Keratinocyte (primary cell): ENCODE measurements at regions not wholly inside any gene's neighbourhood (a gene's known extent, or its start where the extent isn't known, plus 50 kb on each side); places are given as distances from the start of the nearest gene placed in this dataset.

Experiments
- DNase-seq: peaks from one replicate; pipeline ENCODE4 v3.0.0-alpha.2; 2011; ENCODE audit warnings: low read depth, missing footprints, low spot score
- FAIRE-seq: peaks from 2 replicates; lab custom pipeline; 2011; peaks lifted over from hg19 to GRCh38; lab: Jason Lieb, UNC
- H2AFZ ChIP-seq: 2 replicates; pipeline ENCODE4 v1.6.0; 2012; ENCODE audit warnings: low read length, control low read depth, inconsistent platforms; ENCODE audit not compliant: control insufficient read depth
- H3K27ac ChIP-seq: 2 replicates; pipeline ENCODE4 v1.5.1; 2011; ENCODE audit warnings: low read length; ENCODE audit not compliant: control insufficient read depth, insufficient read depth
- H3K27me3 ChIP-seq: 3 replicates; pipeline ENCODE4 v1.6.0; 2011; ENCODE audit warnings: low read length; ENCODE audit not compliant: control insufficient read depth, insufficient read depth; ENCODE audit errors: extremely low read depth
- H3K36me3 ChIP-seq, 2 experiments: 2 replicates in 1 of 2; 3 replicates in 1 of 2; pipeline ENCODE4 v1.5.1; 2011; ENCODE audit warnings: low read length in 2 of 2, mild to moderate bottlenecking in 1 of 2; ENCODE audit not compliant: control insufficient read depth in 2 of 2, insufficient read depth in 2 of 2; ENCODE audit errors: extremely low read depth in 1 of 2
- H3K4me1 ChIP-seq: 3 replicates; pipeline ENCODE4 v1.5.1; 2011; ENCODE audit warnings: low read length; ENCODE audit not compliant: control insufficient read depth, insufficient read depth; ENCODE audit errors: extremely low read depth
- H3K4me2 ChIP-seq: 3 replicates; pipeline ENCODE4 v1.6.0; 2011; ENCODE audit warnings: low read depth, low read length; ENCODE audit not compliant: control insufficient read depth, insufficient read depth; ENCODE audit errors: extremely low read depth
- H3K4me3 ChIP-seq, 3 experiments: fragments of 200-600 bp in 1 of 3; sonication (generic) in 1 of 3; 2 replicates in 2 of 3; 3 replicates in 1 of 3; pipeline ENCODE4 v1.5.1; 2011 to 2016; ENCODE audit warnings: low read length in 3 of 3, mild to moderate bottlenecking in 3 of 3, control low read depth in 2 of 3, inconsistent platforms in 1 of 3, low read depth in 1 of 3, mixed read lengths in 1 of 3, mixed run types in 1 of 3, moderate library complexity in 1 of 3; ENCODE audit not compliant: control insufficient read depth in 2 of 3, insufficient read depth in 2 of 3; ENCODE audit errors: extremely low read depth in 1 of 3
- H3K79me2 ChIP-seq: 2 replicates; pipeline ENCODE4 v1.6.0; 2012; ENCODE audit warnings: low read length; ENCODE audit not compliant: control insufficient read depth, insufficient read depth
- H3K9ac ChIP-seq: 3 replicates; pipeline ENCODE4 v1.6.0; 2011; ENCODE audit warnings: low read length; ENCODE audit not compliant: control insufficient read depth, insufficient read depth; ENCODE audit errors: extremely low read depth
- H3K9me1 ChIP-seq: 3 replicates; pipeline ENCODE4 v1.6.0; 2011; ENCODE audit warnings: low read length; ENCODE audit not compliant: control insufficient read depth, insufficient read depth; ENCODE audit errors: extremely low read depth
- H3K9me3 ChIP-seq: 2 replicates; pipeline ENCODE4 v1.5.1; 2012; ENCODE audit warnings: low read depth, low read length; ENCODE audit not compliant: control insufficient read depth
- H4K20me1 ChIP-seq: 3 replicates; pipeline ENCODE4 v1.6.0; 2011; ENCODE audit warnings: low read length; ENCODE audit not compliant: control insufficient read depth, insufficient read depth; ENCODE audit errors: extremely low read depth
- CTCF ChIP-seq, 3 experiments: IDR thresholded peaks in 1 of 3; conservative IDR thresholded peaks in 1 of 3; optimal IDR thresholded peaks in 1 of 3; 2 replicates in 2 of 3; 3 replicates in 1 of 3; pipeline versions ENCODE3 to v1.5.1; 2011; ENCODE audit warnings: low read length in 3 of 3, mild to moderate bottlenecking in 3 of 3, moderate library complexity in 2 of 3, control low read depth in 1 of 3, inconsistent platforms in 1 of 3; ENCODE audit not compliant: insufficient read depth in 2 of 3; ENCODE audit errors: extremely low read depth in 1 of 3
- EZH2 ChIP-seq: IDR thresholded peaks from one replicate; pipeline ENCODE4 v1.6.1; 2012; ENCODE audit warnings: inconsistent platforms, mild to moderate bottlenecking, low read length, moderate library complexity
- dilution Hi-C: fragments of 300-500 bp; cut with MboI; formaldehyde crosslinking; loops from one replicate; pipeline ENCODE4 v1.7.0; 2020; ENCODE audit warnings: low sequenced_read_pairs; ENCODE audit not compliant: extremely low pct_ligation_motif_present

- H3K9me1 ChIP-seq: no peaks in the 10 kb centered on the region
- FAIRE-seq: no peak
- H3K4me1 ChIP-seq: no peaks in the 10 kb centered on the region
- no peaks in the 10 kb centered on the region for H3K9me3 ChIP-seq
- no peaks in the 10 kb centered on the region for H3K36me3 ChIP-seq
- no peak overlapping the region for H2AFZ ChIP-seq
- dilution Hi-C loops: no loop called here
- no peak overlapping the region for H3K4me3 ChIP-seq
- TF ChIP-seq CTCF (optimal IDR thresholded peaks at IDR 0.05 in 1 of 3, IDR thresholded peaks at IDR 0.05 in 1 of 3, conservative IDR thresholded peaks at IDR 0.05 in 1 of 3; ENCODE audit: extremely low read depth in 1 of 3, insufficient read depth in 2 of 3, low read length in 3 of 3) (no peak), EZH2 (no peak)
- H3K4me2 ChIP-seq: no peak overlapping the region
- no peaks in the 10 kb centered on the region for H3K79me2 ChIP-seq
- no peak overlapping the region for H3K27ac ChIP-seq
- H4K20me1 ChIP-seq: no peaks in the 10 kb centered on the region
- no peak overlapping the region for H3K9ac ChIP-seq
- DNase-seq: no peak
- H3K27me3 ChIP-seq: no peaks in the 10 kb centered on the region
These were observed 416.0 kb upstream of the IRX2 start for GRCh38 chr5:3167473-3167872.

GRCh38 chr5:3163626-3164025 lies 412.1 kb upstream of the IRX2 start:
- H3K9me1 ChIP-seq: no peaks in the 10 kb centered on the region
- no peaks in the 10 kb centered on the region for H3K27me3 ChIP-seq
- DNase-seq (no peak), FAIRE-seq (no peak)
- dilution Hi-C loops: no loop called here
- H3K9ac ChIP-seq: no peak overlapping the region
- H2AFZ ChIP-seq: no peak overlapping the region
- no peaks in the 10 kb centered on the region for H3K36me3 ChIP-seq
- no peaks in the 10 kb centered on the region for H4K20me1 ChIP-seq
- no peak overlapping the region for H3K27ac ChIP-seq
- no peak overlapping the region for H3K4me2 ChIP-seq
- no peak overlapping the region for H3K4me3 ChIP-seq
- H3K79me2 ChIP-seq: no peaks in the 10 kb centered on the region
- TF ChIP-seq EZH2 (no peak), CTCF (optimal IDR thresholded peaks at IDR 0.05 in 1 of 3, IDR thresholded peaks at IDR 0.05 in 1 of 3, conservative IDR thresholded peaks at IDR 0.05 in 1 of 3; ENCODE audit: extremely low read depth in 1 of 3, insufficient read depth in 2 of 3, low read length in 3 of 3) (no peak)
- peaks cover 2% of the 10 kb centered on the region for H3K9me3 ChIP-seq
- H3K4me1 ChIP-seq: no peaks in the 10 kb centered on the region
